GM12873 (cell line): ENCODE measurements at regions not wholly inside any gene's neighbourhood (a gene's known extent, or its start where the extent isn't known, plus 50 kb on each side); places are given as distances from the start of the nearest gene placed in this dataset.

Source experiments
- CTCF ChIP-seq: IDR thresholded peaks from 2 replicates; pipeline ENCODE4 v1.5.1; 2012; ENCODE audit warnings: low read depth, mild to moderate bottlenecking, moderate library complexity, low read length, control low read depth; ENCODE audit not compliant: insufficient read depth; ENCODE audit errors: missing control alignments

- no peak for TF ChIP-seq CTCF
Observed at GRCh38 chr6:122347280-122347679, 52.2 kb upstream of the HSF2 start.

- TF ChIP-seq CTCF, result no peak
Observed at GRCh38 chr6:122347751-122348150, 51.7 kb upstream of the HSF2 start.
